Tibial nerve (tissue), 3 donors: ENCODE measurements at regions not wholly inside any gene's neighbourhood (a gene's known extent, or its start where the extent isn't known, plus 50 kb on each side); places are given as distances from the start of the nearest gene placed in this dataset.

Experiments
- POLR2A ChIP-seq, 2 donors: fragments of 450-650 bp; IDR thresholded peaks; one replicate each; pipeline ENCODE4 v1.6.1; 2017; ENCODE audit warnings: antibody characterized with exemption in 2 of 2, mild to moderate bottlenecking in 2 of 2, moderate library complexity in 2 of 2
- TF ChIP-seq, protein P1 (sequence below), 5 experiments: fragments of 200-600 bp in 3 of 5; fragments of 450-650 bp in 2 of 5; sonication (generic) in 3 of 5; IDR thresholded peaks; one replicate each; pipeline ENCODE4 v1.5.1; 2016 to 2019; ENCODE audit warnings: antibody characterized with exemption in 5 of 5, mild to moderate bottlenecking in 3 of 5, moderate library complexity in 2 of 5

DNA sequence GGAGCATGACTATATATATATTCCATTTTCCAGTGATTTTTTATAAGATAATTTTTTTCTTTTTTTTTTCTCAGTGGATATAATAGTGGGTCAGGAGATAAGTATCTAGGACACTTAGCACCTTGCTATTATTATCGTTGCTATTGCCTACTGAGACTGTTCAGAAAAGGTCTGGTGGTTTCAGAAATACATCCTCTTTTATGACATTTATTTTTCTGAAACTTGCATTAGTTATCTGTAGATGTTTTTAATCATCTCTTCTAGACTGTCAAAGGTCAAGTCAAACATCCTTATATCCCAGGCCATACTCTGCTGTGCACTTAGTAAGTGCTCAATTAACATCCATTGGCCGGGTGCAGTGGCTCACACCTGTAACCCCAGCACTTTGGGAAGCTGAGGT, 72.9 kb upstream of the MED14 start:
- TF ChIP-seq, protein P1, sequence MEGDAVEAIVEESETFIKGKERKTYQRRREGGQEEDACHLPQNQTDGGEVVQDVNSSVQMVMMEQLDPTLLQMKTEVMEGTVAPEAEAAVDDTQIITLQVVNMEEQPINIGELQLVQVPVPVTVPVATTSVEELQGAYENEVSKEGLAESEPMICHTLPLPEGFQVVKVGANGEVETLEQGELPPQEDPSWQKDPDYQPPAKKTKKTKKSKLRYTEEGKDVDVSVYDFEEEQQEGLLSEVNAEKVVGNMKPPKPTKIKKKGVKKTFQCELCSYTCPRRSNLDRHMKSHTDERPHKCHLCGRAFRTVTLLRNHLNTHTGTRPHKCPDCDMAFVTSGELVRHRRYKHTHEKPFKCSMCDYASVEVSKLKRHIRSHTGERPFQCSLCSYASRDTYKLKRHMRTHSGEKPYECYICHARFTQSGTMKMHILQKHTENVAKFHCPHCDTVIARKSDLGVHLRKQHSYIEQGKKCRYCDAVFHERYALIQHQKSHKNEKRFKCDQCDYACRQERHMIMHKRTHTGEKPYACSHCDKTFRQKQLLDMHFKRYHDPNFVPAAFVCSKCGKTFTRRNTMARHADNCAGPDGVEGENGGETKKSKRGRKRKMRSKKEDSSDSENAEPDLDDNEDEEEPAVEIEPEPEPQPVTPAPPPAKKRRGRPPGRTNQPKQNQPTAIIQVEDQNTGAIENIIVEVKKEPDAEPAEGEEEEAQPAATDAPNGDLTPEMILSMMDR (IDR thresholded peaks at IDR 0.05), result no peak
- TF ChIP-seq POLR2A (IDR thresholded peaks at IDR 0.05), result no peak
